Amniotic epithelial cell (primary cell): ENCODE measurements at regions not wholly inside any gene's neighbourhood (a gene's known extent, or its start where the extent isn't known, plus 50 kb on each side); places are given as distances from the start of the nearest gene placed in this dataset.

Source experiments
- DNase-seq: peaks from one replicate; pipeline ENCODE4 v3.0.0-alpha.2; 2010; ENCODE audit warnings: low read depth

- DNase-seq = no peak
Observed at GRCh38 chr3:141418751-141419150, 50.4 kb downstream of the ZBTB38 start.

- no peak for DNase-seq
Observed at GRCh38 chr3:141419946-141420345, 51.6 kb downstream of the ZBTB38 start.

DNA sequence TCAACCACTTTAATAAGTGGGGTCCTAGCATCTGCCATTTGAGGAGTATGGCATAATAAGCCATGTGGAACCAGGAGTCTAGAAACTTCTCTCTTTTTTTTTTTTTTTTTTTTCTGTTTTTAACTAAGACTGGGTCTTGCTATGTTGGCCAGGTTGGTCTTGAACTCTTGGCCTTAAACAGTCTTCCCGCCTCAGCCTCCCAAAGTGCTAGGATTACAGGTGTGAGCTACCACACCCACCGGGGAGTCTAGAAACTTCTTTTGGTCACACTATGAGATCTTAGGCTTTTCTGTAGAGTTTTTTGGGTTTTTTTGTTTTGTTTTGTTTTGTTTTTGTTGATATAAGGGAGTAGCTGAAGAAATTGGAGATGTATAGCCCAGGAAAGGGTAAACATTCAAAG is 52.9 kb downstream of the ZBTB38 start:
- no peak for DNase-seq

GRCh38 chr3:141421639-141422319 is 53.5 kb downstream of the ZBTB38 start:
- DNase-seq = peak; percentile 86

GRCh38 chr3:141422961-141423582 is 54.8 kb downstream of the ZBTB38 start:
- no peak for DNase-seq

DNA sequence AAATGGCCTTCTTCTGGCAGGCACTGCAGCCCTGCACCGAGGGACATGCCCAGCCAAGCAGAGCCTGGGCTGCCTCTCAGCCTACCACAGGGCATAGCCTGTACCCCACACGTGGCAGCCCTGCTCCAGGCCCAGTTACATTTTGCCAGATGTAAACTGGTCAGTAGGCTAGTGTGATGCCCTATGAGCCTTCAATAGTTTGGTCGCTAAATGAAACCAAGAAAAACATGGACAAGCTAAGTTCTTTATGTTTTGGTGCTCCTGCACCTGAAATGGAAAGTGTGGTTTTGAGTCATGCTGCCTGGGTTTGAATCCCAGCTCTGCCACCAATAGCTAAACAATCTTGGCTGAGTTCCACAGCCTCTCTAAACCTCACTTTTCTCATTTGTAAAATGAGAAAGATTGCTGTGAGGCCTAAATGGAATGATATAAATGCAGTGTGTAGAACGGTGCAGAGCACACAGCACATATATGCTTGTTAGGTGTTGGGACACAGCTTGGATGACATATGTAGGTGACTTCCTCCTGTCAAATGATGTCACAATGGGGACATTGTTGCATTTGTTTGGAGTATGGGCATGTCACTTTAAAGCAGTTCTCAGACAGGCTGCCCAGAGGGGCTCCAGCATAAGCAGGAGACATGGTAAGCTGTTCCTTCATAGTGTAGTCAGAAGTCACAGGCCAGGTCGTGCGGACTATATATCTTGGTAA is 57.4 kb downstream of the ZBTB38 start:
- no peak for DNase-seq

GRCh38 chr3:141426404-141427034 is 58.2 kb downstream of the ZBTB38 start:
- DNase-seq = peak; percentile 78

DNA sequence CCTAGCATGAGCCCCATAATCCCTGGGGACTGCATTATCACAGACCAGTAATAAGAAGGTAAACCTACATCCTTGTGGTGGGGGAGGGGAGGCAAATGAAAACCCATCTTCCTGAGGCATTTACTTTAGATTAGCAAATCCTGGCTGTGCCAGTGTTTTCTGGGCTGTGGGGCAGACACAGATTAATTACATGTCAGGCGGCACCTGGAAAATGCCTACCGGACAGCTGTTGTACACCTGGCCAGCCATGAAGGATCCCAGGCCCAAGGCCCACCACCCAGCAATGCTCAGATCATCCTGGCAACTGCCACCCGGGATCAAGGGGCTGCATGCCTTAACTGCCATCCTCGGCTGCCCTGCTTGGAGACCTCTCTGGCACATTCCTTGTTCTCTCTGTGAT is 59.1 kb upstream of the RASA2 start:
- DNase-seq = no peak

GRCh38 chr3:141429371-141430035 is 57.3 kb upstream of the RASA2 start:
- no peak for DNase-seq

DNA sequence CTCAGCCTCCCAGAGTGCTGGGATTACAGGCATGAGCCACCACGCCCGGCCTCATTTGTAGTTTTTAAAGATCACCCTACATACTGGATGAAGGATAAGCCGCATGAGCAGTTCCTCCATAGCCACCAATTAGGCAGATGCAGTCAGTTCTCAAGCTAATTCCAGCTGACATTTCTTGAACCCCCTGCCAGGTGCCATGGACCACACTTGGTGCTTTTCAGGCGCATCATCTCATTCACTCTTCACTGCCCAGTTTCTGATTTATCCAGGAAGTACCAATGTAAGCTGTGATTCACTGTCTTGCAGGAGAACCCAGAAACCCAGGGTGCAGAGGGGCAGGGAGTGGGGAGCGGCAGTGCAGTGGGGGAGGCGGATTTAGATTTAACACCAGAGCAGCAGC is 56.5 kb upstream of the RASA2 start:
- DNase-seq = no peak

DNA sequence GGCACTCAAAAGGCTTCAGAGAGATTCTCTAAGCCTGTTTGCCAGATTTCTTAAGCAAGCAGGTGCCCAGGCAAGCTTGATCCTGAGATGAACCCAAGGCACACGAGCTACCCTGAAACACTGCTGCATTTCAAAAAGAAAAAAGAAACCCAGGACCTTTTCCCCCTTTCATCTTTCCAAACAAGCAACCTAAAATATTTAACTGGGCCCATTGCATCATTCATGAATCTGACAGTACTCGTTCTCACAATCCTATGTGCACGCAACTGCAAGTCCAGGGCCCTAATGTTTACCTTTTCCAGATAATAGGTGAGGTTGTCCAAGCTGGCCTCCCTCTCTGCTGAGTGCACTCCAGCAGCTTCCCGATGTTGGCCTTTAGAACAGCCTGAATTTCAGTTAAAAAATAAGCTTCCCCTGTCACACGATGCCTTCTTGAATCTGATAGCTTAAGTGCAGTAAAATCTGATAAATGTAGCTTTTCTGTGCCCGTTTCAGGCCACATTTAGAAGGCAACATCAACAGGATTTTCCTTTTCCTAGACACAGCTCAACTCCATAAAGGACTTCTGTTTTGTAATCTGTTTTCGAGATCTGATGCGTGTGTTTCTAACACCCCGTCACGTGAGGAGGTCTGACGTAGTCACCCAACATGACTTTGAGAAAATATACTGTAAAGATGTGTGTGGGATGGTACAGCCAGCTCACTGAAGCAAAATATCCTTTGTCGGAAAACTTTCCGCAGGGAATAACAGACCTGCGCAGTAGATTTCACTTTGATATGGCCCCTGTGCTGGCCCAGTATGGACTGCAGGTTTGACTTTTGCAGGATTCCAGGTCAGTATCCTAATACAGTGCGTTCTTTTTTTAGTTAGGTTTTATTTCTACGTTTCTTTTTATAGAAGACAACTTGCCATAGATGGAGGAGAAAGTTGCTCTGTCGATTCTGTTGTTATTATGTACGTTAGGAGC is 55.1 kb upstream of the RASA2 start:
- DNase-seq = peak; percentile 65

- no peak for DNase-seq
Observed at GRCh38 chr3:141432904-141433303, 53.9 kb upstream of the RASA2 start.

GRCh38 chr3:141434255-141434654 is 52.6 kb upstream of the RASA2 start:
- DNase-seq = no peak

- DNase-seq = no peak
Observed at GRCh38 chr3:141436180-141436579, 50.6 kb upstream of the RASA2 start.
